Fibroblast of mammary gland (primary cell): ENCODE measurements at regions not wholly inside any gene's neighbourhood (a gene's known extent, or its start where the extent isn't known, plus 50 kb on each side); places are given as distances from the start of the nearest gene placed in this dataset.

Experiments used
- DNase-seq: peaks from one replicate; pipeline ENCODE4 v3.0.0-alpha.2; 2010; ENCODE audit warnings: low read depth
- H3K4me3 ChIP-seq: 2 replicates; pipeline ENCODE4 v1.5.1; 2011; ENCODE audit warnings: low read depth, mild to moderate bottlenecking, low read length, moderate library complexity; ENCODE audit not compliant: control insufficient read depth
- CTCF ChIP-seq: conservative IDR thresholded peaks from 2 replicates; pipeline ENCODE4 v1.5.1; 2011; ENCODE audit warnings: low read depth, low read length, inconsistent platforms; ENCODE audit not compliant: control insufficient read depth, insufficient read depth

- DNase-seq, result peak; percentile 81
- no peak for TF ChIP-seq CTCF
- no peak overlapping the region for H3K4me3 ChIP-seq
Measured at GRCh38 chr2:38168710-38169480, 92.9 kb upstream of the CYP1B1 start.

GRCh38 chr2:38167968-38168350, 92.0 kb upstream of the CYP1B1 start:
- no peak for TF ChIP-seq CTCF
- no peak for DNase-seq
- H3K4me3 ChIP-seq, result no peak overlapping the region

- H3K4me3 ChIP-seq, result no peak overlapping the region
- no peak for DNase-seq
- TF ChIP-seq CTCF, result no peak
Measured at GRCh38 chr2:38165698-38166097, 89.7 kb upstream of the CYP1B1 start.

GRCh38 chr2:38164881-38165280, 88.9 kb upstream of the CYP1B1 start:
- TF ChIP-seq CTCF, result no peak

GRCh38 chr2:38163579-38163978, 87.6 kb upstream of the CYP1B1 start:
- H3K4me3 ChIP-seq, result no peak overlapping the region
- TF ChIP-seq CTCF, result no peak
- no peak for DNase-seq

More at GRCh38 chr2:38164881-38165280, 88.9 kb upstream of the CYP1B1 start:
- no peak for DNase-seq
- no peak overlapping the region for H3K4me3 ChIP-seq

- no peak overlapping the region for H3K4me3 ChIP-seq
- TF ChIP-seq CTCF, result no peak
- no peak for DNase-seq
Measured at GRCh38 chr2:38163006-38163405, 87.1 kb upstream of the CYP1B1 start.

GRCh38 chr2:38160516-38160915, 84.6 kb upstream of the CYP1B1 start:
- no peak overlapping the region for H3K4me3 ChIP-seq
- no peak for TF ChIP-seq CTCF
- DNase-seq, result no peak
